Mucosa of gallbladder (tissue), 1 donor: ENCODE measurements at regions not wholly inside any gene's neighbourhood (a gene's known extent, or its start where the extent isn't known, plus 50 kb on each side); places are given as distances from the start of the nearest gene placed in this dataset.
"Not testable (repeated sequence)": the region's sequence is repeated elsewhere in the genome, so short reads cannot be mapped to it uniquely, and the experiment has no call there.

ENCODE experiments used
- DNase-seq: peaks from one replicate; pipeline ENCODE4 v3.0.0-alpha.2; 2020; ENCODE audit warnings: low spot score
- donor health status: DM: no; HTN: no; CAD: no.

DNA sequence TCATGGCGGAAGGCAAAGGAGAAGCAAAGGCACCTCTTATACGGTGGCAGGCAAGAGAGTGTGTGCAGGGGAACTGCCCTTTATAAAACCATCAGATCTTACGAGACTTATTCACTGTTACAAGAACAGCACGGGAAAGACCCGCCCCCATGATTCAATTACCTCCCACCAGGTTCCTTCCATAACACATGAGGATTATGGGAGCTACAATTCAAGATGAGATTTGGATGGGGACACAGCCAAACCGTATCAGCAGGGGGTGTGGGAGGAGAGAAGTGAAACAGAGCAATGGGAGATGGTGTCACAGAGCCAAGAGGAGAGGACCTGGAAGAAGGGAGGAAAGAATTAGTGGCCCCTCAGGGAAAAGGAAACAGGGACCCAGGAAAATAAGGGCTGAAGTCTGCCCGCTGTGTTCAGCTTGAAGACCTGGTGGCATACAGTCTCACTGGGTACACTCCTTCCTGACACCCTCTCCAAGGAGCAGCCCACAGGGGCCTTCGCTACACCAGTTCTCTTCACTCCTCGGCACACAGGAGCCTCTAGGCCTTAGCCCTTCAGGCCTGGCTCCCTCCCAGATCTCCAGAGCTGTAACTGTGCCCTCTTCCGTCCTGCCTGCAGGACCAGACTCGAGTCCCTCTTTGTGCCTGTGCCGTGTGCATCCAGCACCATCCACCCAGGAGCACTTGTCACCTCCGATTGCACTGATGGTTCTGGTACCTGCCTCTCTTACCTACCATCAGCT lies 262.1 kb downstream of the EIPR1 start:
- no peak for DNase-seq

DNA sequence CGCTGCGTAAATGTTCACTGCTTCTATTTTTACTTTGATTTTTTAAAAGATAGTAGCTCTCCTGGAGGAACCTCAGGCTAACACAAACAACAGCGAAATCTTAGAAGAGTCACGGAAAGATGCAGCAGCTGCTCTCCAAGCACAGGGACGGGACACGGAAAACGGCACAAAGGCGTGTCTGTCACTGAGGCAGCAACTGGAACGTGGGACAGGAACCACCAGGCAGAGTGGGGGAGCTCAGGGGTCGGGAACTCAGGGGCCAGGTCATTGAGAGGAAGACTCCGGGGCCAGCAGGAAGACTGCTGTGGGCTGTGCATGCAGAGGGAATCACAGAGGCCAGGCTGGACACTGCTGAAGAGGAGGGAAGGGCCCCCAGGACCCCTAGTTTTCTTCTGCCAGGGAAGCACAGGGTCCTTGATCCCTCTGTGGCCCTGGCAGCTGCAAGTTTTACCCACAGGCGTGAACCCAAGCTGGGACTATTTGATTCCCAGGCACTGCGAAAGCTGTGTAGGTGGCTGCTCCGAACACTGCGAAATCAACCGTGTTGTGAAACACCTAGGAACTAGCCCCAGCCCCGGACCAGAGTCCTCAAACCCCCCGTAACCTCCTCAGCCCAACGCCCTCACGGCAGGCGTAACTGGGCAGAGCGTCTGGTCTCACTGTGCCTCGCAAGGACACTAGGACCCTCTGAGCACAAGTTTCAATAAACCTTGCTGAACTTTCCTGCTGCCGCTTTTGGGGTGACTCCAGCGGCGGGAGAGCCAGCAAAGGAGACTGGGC lies 263.0 kb downstream of the EIPR1 start:
- peak; percentile 2 for DNase-seq

- DNase-seq = no peak
These were observed 263.8 kb downstream of the EIPR1 start for GRCh38 chr2:3113769-3114168.

DNA sequence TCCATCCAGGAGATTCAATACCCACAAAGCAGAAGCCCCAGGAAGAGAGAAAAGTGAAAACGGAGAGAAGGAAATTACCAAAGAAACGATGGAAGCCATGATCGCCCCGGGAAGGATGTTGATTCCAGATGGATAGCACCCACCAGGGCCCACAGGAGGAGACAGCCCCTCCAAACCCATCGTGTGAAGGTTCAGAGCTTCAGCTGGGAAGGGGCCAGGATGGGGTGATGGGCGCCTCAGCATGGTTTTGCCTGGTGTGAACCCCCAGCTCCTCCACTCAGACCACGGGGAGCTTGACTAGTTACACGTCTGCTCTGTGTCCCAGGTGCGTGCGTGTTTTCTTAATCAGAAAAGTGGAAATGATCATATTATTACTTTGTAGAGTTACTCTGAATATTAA lies 264.5 kb downstream of the EIPR1 start:
- DNase-seq = no peak

- DNase-seq = no peak
These were observed 265.1 kb downstream of the EIPR1 start for GRCh38 chr2:3112553-3112952.

- no peak for DNase-seq
These were observed 265.5 kb downstream of the EIPR1 start for GRCh38 chr2:3112131-3112530.

GRCh38 chr2:3110994-3111666 lies 266.5 kb downstream of the EIPR1 start:
- no peak for DNase-seq

DNA sequence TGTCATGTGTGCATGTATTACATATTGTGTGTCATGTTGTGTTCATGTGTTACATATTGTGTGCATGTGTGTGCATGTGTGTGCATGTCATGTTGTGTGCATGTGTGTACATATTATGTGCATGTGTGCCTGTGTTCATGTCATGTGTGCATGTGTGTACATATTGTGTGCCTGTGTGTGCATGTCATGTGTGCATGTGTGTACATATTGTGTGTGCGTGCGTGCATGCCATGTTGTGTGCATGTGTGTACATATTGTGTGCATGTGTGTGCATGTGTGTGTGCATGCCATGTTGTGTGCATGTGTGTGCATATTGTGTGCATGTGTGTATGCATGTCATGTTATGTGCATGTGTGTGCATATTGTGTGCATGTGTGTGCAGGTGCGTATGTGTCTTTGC lies 267.1 kb downstream of the EIPR1 start:
- no peak for DNase-seq

DNA sequence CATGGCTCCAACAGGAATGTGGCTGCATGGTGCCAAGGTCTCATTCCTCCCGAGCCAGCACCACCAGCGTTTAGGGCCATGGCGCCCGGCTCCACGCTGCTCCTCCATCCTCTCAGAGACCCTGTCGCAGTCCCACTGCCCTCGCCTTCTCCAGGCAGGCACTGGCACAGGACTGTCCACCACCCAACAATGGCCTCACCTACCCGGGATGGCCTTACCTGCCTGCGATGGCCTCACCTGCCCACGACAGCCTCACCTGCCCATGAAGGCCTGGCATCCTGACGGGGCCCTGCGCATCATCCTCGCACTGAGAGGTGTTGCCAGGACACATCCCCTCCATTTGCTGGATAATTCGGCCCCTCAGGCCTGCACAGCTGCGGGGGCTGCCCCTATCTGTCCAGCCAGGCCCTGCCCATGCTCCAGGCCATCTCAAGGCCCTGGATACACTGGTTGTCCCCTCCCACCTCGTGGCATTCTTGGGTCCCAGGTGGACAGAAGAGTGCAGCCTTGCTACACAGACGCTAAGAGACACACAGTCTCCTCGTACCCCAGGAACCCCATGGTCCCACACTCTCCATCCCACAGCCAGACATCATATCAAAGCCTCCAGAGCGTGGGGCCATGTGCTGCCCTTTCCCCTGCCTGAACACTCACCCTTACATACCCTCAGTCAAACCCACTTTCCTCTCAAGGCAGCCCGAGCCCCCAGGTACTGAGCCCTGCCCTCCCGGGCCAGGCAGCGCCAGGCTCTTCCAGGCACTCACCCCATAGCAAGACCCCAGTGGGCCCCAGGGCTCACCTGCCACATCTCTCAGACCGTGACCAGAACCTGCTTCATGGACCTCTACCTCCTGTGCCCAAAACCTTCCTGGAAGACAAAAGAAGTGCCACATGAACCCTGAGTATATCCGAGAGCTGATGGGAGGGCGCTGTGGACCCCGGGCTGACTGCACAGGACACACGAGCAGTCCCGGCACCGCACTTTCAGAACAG lies 268.6 kb downstream of the EIPR1 start:
- DNase-seq = no peak

DNA sequence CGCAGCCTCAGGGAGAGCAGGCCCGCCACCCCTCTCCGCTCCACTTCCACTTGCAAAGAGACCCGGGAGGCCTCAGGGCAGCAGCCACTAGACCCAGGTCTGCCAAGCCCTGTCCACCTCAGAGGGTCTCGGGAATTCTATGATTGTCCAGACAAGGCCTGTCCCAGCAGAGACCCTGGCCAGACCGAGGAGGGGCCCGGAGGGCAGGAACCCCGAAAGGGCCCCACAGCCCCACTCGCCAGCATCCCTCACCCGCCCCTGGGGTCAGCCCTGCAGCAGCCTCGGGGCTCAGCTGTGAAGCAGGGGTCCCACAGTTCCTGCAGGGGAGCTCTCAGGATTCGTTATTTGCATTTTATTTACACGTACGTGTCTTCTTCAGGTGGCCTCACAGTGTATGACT lies 269.5 kb downstream of the EIPR1 start:
- no peak for DNase-seq

DNA sequence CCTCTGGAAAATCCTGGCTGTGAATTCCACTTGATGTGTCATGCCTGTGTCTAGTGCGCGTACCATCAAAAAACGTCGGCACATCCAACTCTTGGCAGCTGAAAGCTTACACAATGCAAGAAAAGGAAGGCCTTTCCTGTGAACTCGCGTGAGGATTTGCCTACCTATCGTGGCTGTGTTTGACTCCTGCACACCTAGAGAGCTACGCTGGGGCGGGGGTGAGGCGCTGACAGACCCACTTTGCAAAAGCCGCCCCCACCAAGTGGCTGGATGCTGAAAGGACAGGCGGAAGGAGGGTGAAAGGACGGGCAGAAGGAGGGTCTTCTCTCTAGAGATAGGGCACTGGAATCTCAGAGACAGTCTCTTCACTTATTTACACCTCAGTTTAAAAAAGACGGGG lies 270.1 kb downstream of the EIPR1 start:
- no peak for DNase-seq

GRCh38 chr2:3105814-3106569 lies 271.6 kb downstream of the EIPR1 start:
- DNase-seq = no peak

- DNase-seq = not testable (repeated sequence)
These were observed 272.4 kb downstream of the EIPR1 start for GRCh38 chr2:3104958-3105813.

DNA sequence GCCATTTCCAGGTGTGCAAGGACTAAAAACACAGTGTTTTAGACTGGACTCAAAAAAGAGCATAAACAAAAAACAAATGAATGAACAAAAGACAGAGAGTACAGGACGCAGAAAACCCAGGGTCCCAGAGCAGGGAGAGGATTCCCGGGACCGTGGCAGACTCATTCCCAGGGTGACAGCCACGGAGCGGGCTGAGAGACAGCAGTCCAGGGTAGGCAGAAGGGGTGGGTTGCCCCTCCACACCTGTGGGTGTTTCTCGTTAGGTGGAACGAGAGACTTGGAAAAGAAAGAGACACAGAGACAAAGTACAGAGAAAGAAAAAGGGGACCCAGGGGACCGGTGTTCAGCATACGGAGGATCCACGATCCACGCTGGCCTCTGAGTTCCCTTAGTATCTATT lies 273.4 kb downstream of the EIPR1 start:
- DNase-seq = no peak

GRCh38 chr2:3102922-3103569 lies 274.6 kb downstream of the EIPR1 start:
- DNase-seq = no peak

DNA sequence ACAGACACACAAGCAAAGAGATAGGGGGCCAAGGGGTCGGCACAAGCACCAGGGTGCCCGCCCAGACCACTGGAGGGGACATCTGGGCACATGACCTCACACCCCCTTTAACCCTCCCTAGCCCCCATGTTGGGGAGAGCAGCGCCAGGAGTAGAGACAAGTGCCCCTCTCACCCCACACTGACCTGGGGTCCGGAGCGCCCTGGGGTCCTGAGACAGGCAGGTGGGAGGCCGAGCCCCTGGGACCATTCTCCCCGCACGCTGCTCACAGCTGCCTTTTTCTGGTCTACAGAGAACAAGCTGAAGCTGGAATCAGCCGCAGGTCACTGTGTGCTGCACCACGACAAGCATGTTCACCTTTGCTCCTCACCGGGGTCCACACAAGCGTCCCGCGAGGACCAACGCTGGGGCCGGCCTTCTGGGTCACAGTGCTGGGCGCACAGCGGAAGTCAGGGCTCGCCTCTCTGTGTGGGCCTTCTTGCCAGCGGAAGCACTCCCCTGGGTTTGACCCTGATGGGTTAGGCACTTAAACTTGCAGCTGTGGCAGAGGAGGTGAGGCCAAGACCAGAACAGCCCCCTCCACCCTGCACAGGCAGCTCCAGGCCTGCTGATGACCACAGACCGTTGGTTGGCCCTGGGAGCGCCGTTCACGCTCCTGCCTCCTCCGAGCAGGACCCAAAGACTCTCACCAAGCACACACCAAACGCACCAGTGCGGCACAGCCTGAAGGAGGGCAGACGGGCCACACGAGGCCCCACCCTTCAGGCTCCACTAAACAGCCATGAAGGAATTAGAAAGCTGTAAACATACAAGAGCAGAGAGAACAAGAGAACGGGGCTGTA lies 275.3 kb downstream of the EIPR1 start:
- no peak for DNase-seq

DNA sequence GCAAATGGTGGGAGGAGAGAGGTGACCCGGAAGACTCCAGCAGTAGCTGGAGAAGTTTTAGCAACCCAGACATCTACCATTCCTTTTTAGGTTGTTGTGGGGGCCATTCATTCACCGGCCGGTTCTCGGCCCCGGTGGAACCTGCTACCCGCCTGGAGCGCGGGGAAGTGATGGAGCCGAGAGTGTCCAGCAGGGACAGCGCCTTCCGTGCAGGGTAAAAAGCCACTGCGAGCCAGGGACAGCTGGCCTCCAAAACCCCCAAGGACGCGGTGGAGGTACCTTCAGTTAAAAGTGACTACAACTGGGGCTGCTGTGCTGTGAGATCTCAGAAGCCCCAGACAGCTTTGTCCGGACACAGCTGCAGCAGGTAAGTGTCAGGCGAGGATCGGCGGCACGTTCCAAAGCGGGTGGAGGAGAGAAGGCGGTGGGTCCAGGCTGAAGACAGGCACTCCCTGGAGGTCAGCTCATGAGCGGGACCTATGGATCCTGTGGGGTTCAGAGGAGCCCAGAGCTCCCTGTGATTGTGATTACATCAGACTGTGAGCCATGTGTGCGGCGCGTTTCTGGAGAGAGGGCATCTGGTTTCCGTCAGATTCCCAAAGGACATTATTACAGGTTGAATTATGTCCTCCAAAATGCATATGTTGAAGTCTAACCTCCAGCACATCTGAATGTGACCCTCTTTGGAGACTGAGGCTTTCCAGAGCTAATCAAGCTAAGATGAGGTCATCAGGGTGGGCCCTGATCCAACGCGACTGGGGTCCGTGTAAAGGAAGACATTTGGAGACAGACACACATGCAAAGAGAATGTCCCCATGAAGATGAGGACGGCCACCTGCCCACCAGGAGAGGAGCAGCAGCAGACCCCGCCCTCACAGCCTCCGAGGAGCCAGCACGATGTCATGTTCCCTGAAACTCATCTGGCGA lies 276.3 kb downstream of the EIPR1 start:
- no peak for DNase-seq
